HK-2 (cell line): ENCODE measurements at regions not wholly inside any gene's neighbourhood (a gene's known extent, or its start where the extent isn't known, plus 50 kb on each side); places are given as distances from the start of the nearest gene placed in this dataset.
A peak's percentile ranks its signal among the peaks of the same experiment; 100 is the strongest.
"Not testable (repeated sequence)": the region's sequence is repeated elsewhere in the genome, so short reads cannot be mapped to it uniquely, and the experiment has no call there.

Experiments
- DNase-seq: peaks from one replicate; pipeline ENCODE4 v3.0.0-alpha.2; 2018; ENCODE audit not compliant: unreplicated experiment

GRCh38 chr2:12618576-12618975 lies 98.2 kb upstream of the TRIB2 start:
- DNase-seq, result no peak

- peak; percentile 26 for DNase-seq
Observed at GRCh38 chr2:12619975-12620374, 96.8 kb upstream of the TRIB2 start.

DNA sequence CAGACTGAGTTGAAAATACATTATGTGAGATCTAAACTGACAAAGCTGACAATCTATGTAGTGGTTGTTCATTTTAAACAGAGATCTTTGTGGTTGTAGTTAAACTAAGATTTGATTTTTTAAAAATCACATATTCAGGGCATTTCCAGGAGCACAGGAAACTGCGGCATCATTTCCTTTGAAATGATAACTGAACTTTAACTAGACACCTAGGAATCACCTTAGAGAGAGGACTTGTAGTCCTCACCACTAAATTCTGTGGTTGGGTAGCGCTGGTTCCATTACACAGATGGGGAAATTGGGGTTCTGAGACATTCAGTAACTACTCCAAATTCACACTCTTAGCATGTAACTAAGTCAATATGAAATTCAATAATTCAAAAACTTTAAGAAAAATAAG lies 96.0 kb upstream of the TRIB2 start:
- DNase-seq, result no peak

DNA sequence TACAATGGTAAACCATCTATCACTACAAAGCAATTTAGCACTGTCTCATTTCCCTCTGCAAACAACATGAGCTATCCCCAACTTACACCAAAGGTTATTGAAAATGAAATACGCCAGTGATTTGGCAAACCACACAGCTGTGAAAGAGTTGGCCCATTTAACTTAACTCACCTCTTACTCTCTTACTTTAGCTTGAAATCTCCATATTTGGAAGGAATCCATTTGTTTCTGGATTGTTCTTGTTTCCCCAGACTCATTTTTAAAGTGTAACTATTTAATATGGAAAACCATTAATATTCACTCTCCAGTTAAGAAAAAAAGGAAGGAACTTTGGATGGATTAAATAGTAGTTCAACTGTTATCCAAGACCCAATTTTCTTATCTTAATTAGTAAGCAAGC lies 93.7 kb upstream of the TRIB2 start:
- DNase-seq, result no peak

GRCh38 chr2:12624384-12624783 lies 92.4 kb upstream of the TRIB2 start:
- DNase-seq, result no peak

DNA sequence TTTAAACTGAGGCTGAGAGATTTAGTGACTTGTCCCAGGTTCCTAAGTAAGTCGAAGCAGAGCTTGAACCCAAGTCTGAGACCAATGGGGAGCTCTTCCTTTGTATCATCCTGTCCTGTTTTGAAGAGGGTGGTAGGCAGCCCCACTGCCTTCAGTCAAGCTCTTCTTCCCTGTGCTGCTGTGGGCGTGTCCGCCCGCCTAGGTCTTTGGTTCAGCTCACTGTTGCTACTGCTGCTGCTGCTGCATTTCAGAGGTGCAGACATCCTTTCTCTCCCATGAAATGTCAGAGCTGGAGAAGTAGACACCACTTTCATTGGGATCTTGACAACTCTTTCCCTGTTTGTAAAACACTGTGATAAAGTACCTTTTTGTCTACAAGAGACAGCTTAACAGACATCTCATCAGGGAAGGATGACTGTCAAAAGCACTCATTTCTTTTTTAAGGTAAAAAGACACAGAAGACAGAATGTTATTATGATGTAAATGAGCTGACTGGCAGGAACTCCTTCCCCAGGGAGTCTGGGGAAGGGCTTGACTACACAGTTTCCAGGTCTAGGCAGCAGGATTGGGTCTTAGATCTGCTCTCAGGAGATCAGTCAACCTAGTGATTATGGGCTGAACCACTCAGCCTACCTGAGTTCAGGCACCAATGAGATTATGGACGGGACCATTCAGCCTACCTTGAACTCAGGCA lies 91.7 kb upstream of the TRIB2 start:
- DNase-seq, result no peak

DNA sequence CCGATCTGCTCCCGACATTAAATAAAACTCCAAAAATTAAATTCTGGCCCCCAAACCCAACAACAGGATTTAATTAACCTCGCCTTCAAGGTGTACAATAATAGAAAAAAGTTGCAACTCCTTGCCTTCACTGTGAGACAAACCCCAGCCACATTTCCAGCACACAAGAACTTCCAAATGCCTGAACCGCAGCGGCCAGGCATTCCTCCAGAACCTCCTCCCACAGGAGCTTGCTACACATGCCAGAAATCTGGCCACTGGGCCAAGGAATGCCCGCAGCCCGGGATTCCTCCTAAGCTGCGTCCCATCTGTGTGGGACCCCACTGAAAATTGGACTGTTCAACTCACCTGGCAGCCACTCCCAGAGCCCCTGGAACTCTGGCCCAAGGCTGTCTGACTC lies 88.2 kb upstream of the TRIB2 start:
- DNase-seq, result not testable (repeated sequence)

- DNase-seq, result no peak
Observed at GRCh38 chr2:12636837-12637581, 79.7 kb upstream of the TRIB2 start.

- DNase-seq, result no peak
Observed at GRCh38 chr2:12637754-12638153, 79.0 kb upstream of the TRIB2 start.

GRCh38 chr2:12641441-12641840 lies 75.3 kb upstream of the TRIB2 start:
- no peak for DNase-seq

GRCh38 chr2:12642332-12642731 lies 74.4 kb upstream of the TRIB2 start:
- DNase-seq, result no peak

- DNase-seq, result no peak
Observed at GRCh38 chr2:12642859-12643258, 73.9 kb upstream of the TRIB2 start.

DNA sequence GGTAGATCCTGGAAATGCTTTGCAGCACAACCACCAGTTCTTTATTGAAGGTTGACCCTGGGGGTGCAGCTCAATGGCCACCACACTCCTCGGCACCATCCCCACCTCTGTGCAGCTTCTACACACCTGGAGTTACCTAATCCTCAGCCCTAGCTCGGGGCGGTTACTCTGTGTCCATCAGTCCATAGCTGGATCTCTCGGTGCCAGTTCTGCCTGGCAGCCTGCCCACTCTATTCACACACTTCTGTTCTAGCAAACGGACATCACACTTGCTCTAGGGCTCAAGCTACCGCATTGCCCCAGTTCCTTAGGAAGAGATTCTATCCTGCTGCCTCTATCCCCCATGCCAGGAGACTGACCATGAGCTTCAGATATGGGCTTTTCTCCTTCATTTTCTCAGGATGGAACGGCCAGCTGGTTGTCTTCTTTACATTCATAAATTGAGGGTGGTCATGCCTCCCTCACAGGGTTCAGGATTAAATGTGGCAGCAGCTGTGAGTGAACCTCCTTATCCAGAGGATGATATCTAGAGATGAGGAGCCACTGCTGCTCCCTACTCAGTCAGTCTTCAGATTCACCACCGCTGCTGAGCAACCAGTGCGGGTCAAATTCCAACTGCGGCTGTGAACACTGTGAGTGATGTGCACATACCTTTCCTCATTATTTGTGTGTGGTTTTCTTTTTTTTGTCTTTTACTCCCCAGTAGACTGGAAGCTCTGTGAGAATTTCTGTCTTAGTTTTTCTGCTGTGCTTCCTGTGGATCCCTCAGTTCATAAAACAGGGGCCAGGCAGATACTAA lies 66.9 kb upstream of the TRIB2 start:
- DNase-seq, result no peak

- DNase-seq, result no peak
Observed at GRCh38 chr2:12651641-12652040, 65.1 kb upstream of the TRIB2 start.

- no peak for DNase-seq
Observed at GRCh38 chr2:12652723-12653122, 64.0 kb upstream of the TRIB2 start.

GRCh38 chr2:12657560-12657959 lies 59.2 kb upstream of the TRIB2 start:
- no peak for DNase-seq

GRCh38 chr2:12658310-12658945 lies 58.3 kb upstream of the TRIB2 start:
- no peak for DNase-seq

DNA sequence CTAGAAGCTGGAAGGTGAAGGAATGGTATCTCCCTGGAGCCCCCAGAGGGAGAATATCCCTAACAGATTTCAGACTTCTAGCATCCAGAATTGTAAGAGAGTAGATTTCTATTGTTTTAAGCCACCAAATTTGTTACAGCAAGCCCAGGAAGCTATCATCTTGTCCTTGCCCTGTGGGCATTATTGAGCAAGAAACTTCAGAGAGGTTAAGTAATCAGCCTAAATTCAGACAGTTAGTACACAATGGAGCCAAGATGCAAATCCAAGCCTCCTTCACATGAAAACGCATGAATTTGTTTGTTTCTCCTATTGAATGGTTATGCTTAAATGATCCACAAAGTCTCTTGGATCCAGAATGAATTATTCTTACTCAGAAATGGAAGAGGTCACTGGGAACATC lies 55.2 kb upstream of the TRIB2 start:
- DNase-seq, result no peak

- no peak for DNase-seq
Observed at GRCh38 chr2:12663306-12664037, 53.3 kb upstream of the TRIB2 start.

DNA sequence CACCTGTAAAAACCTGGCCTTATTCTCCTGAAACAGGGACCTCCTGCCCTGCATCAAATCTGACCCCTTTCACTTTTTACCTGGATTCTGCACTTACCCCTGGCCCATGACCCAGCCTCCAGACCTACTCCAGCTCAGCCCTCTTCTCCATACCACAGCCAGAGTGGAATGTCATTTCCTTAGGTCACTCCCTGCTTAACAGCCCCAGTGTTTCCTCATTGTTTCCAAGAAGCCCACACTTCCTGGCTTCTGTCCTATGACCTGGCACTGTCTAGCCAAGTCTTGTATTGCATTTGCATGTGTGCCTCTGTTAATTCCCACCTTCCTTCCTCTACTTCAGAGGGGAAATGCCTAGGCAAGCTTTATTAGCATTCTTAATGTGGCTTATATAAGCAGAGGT lies 51.4 kb upstream of the TRIB2 start:
- DNase-seq, result no peak

DNA sequence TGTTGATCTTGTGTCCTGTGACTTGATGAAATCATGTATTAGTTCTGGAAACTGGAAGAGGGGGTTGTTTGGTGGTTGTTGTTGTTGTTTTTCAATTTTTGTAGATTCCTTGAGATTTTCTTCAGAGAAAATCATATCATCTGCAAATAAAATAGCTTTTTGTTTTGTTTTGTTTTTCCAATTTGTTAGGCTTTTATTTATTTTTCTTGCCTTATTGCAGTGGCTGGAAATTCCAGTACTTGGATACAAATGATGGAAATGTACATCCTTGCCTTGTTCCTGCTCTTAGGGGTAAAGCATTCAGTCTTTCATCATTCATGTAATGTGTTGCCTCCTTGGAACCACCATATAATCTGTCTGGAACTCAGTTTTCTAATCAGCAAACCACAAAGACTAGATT lies 50.3 kb upstream of the TRIB2 start:
- DNase-seq, result no peak
